ENCODE measurements at regions not wholly inside any gene's neighbourhood (a gene's known extent, or its start where the extent isn't known, plus 50 kb on each side); places are given as distances from the start of the nearest gene placed in this dataset.
"Not testable (repeated sequence)": the region's sequence is repeated elsewhere in the genome, so short reads cannot be mapped to it uniquely, and the experiment has no call there.

GRCh38 chr12:17878714-17879113 lies 211.3 kb downstream of the RERGL start:
- H3K4me3 ChIP-seq (ENCODE audit: low read depth, low read length): no peak overlapping the region
- TF ChIP-seq, protein P1, sequence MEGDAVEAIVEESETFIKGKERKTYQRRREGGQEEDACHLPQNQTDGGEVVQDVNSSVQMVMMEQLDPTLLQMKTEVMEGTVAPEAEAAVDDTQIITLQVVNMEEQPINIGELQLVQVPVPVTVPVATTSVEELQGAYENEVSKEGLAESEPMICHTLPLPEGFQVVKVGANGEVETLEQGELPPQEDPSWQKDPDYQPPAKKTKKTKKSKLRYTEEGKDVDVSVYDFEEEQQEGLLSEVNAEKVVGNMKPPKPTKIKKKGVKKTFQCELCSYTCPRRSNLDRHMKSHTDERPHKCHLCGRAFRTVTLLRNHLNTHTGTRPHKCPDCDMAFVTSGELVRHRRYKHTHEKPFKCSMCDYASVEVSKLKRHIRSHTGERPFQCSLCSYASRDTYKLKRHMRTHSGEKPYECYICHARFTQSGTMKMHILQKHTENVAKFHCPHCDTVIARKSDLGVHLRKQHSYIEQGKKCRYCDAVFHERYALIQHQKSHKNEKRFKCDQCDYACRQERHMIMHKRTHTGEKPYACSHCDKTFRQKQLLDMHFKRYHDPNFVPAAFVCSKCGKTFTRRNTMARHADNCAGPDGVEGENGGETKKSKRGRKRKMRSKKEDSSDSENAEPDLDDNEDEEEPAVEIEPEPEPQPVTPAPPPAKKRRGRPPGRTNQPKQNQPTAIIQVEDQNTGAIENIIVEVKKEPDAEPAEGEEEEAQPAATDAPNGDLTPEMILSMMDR (conservative IDR thresholded peaks at IDR 0.05; ENCODE audit: low read depth, low read length): no peak

DNA sequence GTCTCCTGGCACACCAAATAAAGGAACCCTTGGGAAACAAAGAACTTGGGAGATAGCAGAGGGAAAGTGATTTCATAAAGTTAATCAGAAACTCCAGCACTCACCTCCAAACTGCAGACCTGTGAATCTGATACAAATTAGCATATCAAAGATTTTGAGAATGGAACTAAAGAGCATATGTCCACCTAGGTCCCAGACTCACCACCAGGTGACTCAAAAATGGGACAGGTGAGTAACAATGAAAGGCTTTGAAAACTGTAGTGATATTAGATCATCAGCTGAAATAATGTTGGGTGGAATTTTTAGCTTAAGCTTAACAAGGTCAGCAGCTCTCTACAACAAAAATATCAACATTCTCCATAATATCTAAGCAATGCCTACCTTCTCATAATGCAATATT lies 214.8 kb downstream of the RERGL start:
- no peak for DNase-seq (ENCODE audit: low read depth)
- H3K4me3 ChIP-seq (ENCODE audit: low read depth, low read length): no peak overlapping the region
- TF ChIP-seq, protein P1 (conservative IDR thresholded peaks at IDR 0.05; ENCODE audit: low read depth, low read length): no peak

More at GRCh38 chr12:17878714-17879113, 211.3 kb downstream of the RERGL start:
- DNase-seq (ENCODE audit: low read depth): no peak

DNA sequence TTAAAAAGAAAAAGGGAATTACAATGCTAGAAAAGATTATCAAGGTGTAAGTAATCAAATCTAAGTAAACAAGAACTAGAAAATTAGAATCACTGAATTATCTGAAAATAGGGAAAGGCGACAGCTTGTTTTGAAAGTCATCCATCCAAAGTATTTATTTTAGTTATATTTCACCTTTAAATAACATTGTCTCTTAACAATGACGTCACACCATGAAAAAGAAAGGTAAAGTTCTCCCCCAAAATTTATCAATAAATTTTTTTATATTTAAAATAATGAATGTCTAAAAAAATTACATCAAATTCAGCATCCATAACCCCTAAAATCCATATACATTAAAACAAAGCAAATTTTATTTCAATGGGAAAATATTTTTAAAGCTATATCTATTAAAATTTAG lies 223.2 kb downstream of the RERGL start:
- H3K4me3 ChIP-seq (ENCODE audit: low read depth, low read length): no peak overlapping the region
- DNase-seq (ENCODE audit: low read depth): no peak
- TF ChIP-seq, protein P1 (conservative IDR thresholded peaks at IDR 0.05; ENCODE audit: low read depth, low read length): no peak

DNA sequence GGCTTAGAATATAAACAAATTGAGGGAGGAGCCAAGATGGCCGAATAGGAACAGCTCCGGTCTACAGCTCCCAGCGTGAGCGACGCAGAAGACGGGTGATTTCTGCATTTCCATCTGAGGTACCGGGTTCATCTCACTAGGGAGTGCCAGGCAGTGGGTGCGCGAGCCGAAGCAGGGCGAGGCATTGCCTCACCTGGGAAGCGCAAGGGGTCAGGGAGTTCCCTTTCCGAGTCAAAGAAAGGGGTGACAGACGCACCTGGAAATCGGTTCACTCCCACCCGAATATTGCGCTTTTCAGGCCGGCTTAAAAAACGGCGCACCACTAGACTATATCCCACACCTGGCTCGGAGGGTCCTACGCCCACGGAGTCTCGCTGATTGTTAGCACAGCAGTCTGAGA lies 234.4 kb downstream of the RERGL start:
- not testable (repeated sequence) for DNase-seq (ENCODE audit: low read depth); H3K4me3 ChIP-seq (ENCODE audit: low read depth, low read length)

DNA sequence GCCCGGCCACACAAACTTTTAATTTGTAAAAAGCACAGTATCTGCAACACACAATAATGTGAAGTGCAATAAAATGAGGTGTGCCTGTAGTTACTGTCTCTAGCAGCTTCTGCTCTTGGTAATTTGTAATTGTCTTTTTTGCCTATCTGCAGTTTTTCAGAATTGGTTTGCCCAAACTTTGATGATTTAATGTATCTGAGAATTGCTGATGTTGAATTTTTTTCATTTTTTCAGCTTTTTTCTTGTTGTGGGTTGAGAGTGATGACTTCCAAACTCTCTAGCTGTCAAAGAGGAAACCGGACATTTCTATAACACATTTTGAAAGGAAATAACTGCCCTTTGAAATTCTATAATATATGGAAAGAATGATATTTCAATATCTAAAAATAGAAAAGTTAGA lies 236.9 kb downstream of the RERGL start:
- no peak overlapping the region for H3K4me3 ChIP-seq (ENCODE audit: low read depth, low read length)
- no peak for DNase-seq (ENCODE audit: low read depth)
- TF ChIP-seq, protein P1 (conservative IDR thresholded peaks at IDR 0.05; ENCODE audit: low read depth, low read length): no peak

GRCh38 chr12:17841496-17841895 lies 248.5 kb downstream of the RERGL start:
- TF ChIP-seq, protein P1 (conservative IDR thresholded peaks at IDR 0.05; ENCODE audit: low read depth, low read length): no peak
- H3K4me3 ChIP-seq (ENCODE audit: low read depth, low read length): no peak overlapping the region
- no peak for DNase-seq (ENCODE audit: low read depth)

GRCh38 chr12:17829813-17830212 lies 260.2 kb downstream of the RERGL start:
- DNase-seq (ENCODE audit: low read depth): no peak
- TF ChIP-seq, protein P1 (conservative IDR thresholded peaks at IDR 0.05; ENCODE audit: low read depth, low read length): no peak
- H3K4me3 ChIP-seq (ENCODE audit: low read depth, low read length): no peak overlapping the region

GRCh38 chr12:17818931-17819330 lies 271.1 kb downstream of the RERGL start:
- TF ChIP-seq, protein P1 (conservative IDR thresholded peaks at IDR 0.05; ENCODE audit: low read depth, low read length): no peak
- DNase-seq (ENCODE audit: low read depth): no peak

More at GRCh38 chr12:17818931-17819330, 271.1 kb downstream of the RERGL start:
- no peak overlapping the region for H3K4me3 ChIP-seq (ENCODE audit: low read depth, low read length)
